Renal pelvis (tissue), 1 donor: ENCODE measurements at regions not wholly inside any gene's neighbourhood (a gene's known extent, or its start where the extent isn't known, plus 50 kb on each side); places are given as distances from the start of the nearest gene placed in this dataset.

Experiments used
- DNase-seq: peaks from one replicate; pipeline ENCODE4 v3.0.0-alpha.2; 2013

DNA sequence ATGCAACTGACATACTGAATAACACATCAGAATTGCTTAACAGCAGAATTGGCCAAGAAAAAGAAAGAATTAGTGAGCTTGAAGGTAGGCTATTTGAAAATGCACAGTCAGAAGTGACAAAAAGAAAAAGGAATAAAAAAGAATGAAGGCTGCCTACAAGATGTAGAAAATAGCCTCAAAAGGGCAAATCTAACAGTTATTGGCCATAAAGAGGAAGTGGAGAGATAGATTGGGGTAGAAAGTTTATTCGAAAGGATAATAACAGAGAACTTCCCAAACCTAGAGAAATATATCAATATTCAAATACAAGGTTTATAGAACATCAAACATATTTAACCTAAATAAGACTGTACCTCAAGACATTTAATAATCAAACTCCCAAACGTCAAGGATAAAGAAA, 67.5 kb downstream of the ATP6V1G3 start:
- no peak for DNase-seq

DNA sequence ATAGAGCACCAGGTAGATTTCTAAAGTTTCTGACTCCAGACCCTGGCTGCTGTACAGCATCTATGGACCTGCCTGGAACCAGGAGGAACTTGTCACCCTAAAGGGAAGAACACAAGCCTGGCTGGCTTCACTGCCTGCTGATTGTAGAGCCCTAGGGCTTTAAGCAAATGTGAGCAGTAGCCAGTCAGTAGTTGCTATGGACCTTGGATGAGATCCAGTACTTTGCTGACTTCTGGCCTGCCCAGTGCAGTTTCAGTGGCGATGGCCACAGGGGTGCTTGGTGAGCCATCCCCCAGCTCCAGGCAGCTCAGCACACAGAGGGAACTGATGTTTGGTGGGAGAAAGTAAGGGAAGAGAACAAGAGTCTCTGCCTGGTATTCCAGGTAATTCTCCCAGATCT, 68.4 kb downstream of the ATP6V1G3 start:
- no peak for DNase-seq

DNA sequence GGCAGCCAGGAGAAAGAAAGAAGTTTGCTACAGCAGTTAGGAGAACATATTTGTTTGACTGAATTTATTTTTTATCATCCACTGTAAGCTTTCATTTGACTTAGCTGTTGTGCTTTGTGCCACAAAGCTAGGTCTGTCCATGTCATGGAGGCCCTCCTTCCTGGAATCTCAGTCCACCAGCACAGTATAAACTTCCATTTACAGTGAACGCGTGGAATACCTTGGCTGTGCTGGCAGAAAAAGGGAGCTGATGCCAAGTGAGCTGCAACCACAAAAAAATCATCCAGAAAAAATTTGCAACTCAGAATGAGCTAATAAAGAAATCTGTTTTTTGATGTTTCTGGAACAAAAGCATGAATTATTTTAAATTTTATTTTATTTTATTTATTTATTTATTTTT, 72.6 kb downstream of the ATP6V1G3 start:
- DNase-seq, result no peak

DNA sequence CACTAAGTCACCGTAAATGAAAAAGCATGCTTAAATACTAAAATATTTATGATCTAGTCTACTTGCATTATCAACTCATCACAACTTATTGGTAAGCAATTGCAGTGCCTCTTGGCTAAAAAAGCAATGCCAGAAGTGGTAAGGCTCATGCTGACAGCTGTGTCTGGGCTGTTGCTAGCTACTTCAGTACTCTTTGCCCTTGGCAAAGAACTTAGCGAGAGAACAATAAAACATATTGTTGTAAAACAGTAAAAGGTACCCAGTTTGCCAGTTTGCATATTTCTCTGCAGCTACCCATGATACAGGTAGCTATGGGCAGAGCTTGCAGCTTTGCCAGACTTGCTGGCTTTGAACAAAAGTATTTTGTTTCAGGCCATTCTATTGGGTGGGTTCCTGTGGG, 73.1 kb downstream of the ATP6V1G3 start:
- no peak for DNase-seq

DNA sequence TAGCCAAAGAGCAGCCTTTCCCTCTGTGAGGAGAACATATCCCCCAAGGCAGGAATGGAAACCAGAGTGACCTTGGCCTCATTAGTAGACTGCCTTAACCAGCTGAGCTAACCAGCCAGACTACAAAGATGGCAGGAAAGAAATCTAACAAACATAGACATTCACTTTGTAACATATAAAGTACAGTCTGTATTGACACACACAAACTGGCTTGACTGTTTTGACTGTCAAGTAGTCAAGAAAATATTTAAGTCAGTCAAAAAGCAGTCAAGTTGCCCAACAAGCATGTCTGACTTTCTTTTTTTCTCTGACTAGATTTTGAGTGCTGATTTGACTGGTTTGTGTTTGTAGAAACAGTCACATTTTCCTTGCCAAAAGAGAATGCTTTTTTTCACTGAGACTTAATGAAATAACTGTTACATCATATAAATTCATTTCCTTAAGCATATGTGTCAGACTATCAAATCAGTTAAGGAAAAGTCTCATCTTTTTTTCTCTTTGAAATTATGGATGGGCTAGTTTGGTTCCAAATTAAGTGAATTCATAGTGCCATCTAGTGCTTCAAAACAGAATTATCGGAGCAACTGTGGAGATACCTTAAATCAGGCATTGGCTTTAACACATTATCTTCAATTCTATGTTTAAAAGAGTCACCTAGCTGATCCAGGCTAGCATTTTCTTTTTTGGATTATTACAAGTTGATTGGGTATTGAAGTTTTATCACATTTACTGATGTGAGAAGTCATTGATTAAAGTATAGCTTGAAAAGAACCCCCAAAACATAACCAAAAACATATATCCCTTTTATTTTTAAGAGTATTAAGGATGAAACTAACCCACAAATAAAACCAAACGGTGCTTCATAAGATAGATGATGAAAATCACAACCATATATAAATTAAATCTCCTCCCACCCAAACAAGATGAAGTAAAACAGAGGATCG, 75.0 kb downstream of the ATP6V1G3 start:
- peak; percentile 26 for DNase-seq

DNA sequence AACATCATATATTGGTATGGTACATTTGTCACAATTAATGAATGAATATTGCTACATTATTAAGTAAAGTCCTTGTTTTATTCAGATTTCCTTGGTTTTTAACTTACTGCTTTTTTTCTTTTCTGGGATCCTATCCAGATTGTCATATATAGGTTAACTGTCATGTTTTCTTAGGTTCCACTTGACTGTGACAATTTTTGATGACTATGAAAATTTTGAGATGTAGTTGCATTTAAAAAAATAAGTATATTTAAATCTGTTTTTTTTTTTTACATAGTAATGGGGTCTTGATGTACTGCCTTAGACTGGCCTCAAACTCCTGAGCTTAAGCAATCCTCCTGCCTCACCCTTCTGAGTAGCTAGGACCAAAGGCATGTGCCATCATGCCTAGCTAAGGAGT, 76.8 kb downstream of the ATP6V1G3 start:
- DNase-seq, result no peak

DNA sequence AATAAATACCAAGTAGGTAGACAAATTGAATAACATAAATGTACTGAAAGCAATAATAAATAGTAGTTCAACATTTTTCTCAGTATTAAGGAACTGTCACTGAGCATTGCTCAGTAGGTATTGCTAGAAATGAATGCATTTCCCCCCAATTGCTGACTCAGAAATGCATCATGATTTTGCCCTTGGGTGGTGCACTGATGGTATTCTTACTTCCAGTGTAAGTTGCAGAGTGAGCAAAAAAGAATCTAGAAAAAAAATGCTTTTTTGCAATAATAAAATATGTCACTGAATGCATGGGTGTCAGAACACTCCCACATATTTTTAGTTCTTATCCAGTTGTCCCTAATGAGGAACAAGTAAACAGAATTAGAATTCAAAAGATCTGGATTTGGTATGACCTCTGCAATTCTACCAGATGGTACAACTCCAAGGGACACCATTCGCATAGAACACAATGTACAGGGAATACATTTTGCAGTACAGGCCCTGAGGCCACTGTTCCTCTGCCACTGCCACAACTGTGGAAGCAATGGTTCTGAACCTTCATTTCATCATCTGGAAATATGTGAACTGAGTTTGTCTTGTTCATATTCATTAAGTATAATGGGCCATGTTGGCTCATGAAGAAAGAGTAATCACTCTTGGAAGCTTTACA, 78.0 kb downstream of the ATP6V1G3 start:
- no peak for DNase-seq

DNA sequence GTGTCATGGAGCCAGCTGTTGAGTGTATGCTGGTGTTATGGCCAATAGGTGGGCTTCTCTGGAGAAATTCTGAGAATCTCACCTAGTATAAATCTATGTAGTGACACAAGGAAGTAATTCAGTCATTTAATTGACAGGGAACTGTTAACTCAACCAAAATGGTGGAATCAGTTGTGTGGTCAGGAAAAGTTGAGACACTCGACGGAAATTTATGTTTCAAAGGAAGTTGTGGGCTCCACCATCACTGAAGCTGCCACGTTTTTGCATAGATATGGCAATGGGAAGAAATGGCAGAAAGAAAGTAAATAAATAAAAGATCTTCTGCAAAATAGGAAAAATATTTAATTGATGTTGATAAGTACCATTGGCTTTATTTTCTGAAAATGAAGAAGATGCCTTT, 84.5 kb downstream of the ATP6V1G3 start:
- no peak for DNase-seq

DNA sequence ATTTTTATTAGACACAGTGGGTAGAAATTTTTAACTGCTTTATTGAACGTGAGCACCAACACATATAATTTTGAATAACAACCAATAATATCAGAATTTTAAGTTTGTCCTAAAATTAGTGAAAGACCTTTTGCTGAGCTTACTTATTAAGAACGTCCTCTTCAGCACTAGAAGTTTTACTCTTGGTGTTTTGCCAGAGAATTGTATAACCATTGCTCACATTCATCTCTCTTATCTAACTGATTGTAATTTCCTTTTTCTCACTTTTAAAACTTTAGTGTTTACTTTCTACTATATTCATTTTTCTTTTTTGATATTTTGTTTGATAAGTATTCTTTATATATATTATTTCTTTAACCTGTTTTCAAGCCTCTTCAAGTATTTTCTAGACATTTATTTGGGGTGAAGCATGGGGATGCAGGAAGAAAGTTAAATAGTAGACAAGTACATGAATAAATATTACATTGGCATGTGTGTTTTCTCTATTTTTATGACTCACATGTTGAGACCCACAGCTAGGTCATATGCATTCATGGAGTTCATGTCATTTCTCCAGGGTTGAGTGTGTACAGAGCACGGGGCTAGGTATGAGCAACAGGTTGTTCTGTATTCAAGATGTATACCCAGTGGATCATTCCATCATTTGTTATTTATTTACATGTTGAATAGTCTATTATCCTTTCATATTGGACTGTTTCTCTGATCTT, 90.6 kb downstream of the ATP6V1G3 start:
- no peak for DNase-seq

DNA sequence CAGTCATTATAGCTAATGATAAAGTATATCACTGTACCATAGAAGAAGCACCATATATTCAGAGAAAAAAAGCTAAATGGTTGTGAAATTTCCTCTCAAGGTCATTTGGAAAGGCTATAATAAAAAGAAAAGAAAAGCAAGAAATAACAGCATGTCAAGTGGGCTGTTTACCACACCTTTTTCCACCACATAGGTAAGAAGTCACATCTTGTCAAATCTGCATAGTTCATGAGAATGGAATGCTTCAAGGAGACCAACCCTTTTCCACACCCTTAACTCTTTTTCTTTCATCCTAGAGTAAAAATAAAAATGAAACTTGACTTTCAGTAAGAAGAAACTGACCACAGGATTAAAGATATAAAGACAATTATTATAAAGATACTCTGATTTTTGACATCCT, 91.2 kb downstream of the ATP6V1G3 start:
- no peak for DNase-seq

DNA sequence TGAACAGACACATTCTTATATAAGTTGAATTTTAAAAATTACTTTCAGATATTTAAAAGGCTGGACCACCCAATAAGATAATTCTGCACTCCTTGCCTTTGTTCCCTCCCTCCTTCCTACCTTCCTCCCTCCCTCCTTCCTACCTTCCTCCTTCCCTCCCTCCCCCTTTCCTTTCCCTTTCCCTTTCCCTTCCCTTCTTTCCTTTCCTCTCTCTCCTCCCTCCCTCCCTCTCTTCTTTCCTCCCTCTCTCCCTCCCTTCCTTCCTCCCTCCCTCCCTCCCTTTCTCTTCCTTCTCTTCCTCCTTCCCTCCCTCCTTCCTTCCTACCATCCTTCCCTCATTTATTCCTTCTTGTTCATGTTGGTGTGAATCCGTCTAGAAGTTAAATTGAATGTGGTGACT, 93.0 kb downstream of the ATP6V1G3 start:
- no peak for DNase-seq

DNA sequence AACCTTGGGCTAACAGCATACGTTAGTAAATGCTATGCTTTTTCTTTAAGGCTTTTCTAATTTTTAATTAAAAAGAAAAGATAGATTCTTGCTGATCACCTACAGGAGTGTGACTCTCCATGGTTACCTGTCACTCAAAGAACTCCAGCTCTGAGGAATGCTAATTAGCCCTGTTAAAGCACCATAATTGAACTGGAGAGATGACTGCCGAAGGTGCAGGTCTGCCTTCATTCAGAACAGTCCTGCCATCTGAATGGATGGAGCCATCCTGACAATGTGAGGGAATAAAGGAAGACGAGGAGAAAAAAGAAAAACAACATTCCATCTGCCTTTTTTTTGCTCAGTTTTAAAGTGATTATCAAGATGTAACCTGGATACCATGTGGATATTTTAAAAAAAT, 94.6 kb downstream of the ATP6V1G3 start:
- DNase-seq, result no peak

DNA sequence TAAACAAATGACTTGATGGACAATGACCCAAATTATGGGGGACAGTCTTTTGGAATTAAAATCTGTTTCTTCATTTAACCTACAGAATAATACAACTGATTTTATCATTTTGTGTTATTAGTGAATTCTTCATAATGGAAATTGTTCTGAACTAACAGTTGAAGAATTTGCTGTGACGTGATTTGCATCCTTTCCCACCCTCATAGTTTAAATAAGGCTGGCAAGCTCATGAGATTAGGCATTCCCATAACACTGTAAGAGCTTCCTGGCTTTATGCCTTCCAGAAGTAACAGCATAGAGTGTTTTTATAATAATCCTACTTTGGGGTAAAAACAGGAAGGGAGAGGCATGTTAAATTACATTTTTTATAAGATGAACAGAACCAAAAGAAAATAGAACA, 95.7 kb downstream of the ATP6V1G3 start:
- DNase-seq, result no peak

DNA sequence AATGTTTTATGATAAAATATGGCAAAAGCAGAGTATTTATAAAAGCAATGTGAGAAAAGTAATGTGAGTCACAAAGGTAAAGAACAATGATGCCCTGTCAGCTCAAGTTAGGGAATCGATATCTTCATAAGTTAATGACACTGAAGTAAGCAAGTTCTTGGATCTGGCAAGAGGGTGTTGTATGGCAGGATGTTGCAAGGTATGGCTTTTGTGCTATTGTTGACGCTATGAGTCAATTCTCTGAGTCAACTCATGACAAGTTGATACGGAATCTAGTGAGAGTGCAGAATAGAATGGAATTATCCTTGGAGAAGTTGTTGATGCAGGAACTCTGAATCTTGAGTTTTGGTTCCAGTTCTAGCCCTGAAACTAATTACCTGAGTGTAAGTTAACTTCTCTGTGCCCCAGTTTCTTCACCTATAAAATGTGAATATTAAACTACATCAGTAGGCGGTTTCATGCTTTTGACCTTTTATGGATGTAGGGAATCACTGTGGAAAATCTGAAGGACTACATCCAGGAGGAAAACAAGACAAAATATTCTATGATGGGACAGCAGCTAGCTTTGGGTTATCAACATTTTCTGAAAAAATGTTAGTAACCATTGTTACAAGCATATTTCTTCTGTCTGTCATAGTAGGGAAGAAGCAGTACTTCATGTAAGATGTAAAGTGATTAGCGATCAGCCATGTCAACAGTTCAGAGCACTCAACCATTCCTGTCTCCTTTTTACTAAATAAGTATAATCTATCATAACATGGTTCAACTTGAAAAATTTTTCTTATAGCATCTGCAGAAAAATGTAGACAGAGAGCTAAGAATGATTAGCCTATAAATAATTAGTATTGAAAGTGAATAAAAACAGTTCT, 96.9 kb downstream of the ATP6V1G3 start:
- DNase-seq, result no peak

DNA sequence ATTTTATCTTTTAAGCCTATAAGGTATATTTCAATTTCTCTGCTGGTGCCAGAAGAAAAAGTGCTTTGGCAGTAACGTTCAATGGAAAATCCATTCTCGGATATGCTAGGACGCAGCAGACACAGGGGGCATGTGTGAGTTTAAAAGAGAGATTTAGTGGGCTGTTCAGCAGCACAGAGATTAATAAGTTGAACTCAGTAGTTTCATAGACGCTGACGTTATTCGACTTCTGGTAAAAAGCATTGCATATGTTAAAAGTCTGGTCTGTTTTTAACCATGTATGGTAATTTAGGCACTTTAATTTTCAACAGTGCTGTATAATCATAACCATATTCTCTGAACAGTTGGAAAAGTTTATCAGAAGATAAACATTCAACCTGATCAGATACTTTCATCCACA, 99.6 kb downstream of the ATP6V1G3 start:
- DNase-seq, result no peak

DNA sequence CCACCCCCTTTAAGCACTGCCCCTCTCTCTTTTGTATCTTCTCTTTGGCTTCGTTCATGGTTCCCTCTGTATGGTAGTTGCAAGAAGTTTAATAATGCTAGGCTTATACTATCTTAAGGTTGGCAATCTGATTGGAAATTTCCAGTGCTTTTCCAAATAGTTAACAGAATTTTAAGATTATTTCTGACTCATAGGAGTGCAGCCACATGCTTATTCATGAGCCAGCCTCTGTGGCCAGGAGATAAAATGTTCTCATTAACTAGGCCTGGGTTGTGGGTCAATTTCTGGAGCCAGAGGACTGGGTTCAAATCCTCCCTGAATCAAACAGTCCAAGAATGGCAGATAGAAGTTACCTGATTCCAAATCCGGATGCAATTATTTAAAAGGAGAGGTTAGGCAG, 103.1 kb downstream of the ATP6V1G3 start:
- DNase-seq, result no peak

DNA sequence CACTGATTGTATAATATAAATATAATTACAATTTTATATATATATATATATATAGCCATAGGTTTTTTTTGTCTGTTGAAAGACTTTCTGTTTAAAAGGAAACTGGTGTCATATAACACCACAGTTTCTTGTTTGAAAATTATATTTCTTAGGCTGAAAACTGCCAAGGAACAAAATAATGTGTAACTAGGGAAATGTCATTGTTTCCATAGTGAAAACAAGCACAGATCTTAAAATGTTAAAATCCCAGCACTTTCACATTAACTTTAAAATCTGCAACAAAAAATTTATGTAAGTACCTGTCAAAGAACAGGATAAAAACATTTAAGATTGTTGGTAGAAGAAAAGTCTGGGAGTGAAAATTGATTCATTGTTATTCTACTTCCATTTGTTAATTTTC, 104.2 kb downstream of the ATP6V1G3 start:
- DNase-seq, result no peak

DNA sequence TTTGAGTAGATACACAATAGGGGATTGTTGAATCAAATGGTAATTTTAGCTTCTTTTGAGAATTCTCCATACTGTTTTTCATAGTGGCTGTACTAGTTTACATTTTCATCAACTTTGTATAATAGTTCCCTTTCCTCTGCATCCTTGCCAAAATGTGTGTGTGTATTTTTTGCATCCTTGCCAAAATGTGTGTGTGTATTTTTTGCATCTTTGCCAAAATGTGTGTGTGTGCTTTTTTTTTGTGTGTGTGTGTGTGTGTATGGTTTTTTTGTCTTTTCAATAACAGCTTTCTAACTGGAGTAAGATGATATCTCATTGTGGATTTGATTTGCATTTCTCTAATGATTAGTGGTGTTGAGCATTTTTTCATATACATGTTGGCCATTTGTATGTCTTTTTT, 105.4 kb downstream of the ATP6V1G3 start:
- no peak for DNase-seq

DNA sequence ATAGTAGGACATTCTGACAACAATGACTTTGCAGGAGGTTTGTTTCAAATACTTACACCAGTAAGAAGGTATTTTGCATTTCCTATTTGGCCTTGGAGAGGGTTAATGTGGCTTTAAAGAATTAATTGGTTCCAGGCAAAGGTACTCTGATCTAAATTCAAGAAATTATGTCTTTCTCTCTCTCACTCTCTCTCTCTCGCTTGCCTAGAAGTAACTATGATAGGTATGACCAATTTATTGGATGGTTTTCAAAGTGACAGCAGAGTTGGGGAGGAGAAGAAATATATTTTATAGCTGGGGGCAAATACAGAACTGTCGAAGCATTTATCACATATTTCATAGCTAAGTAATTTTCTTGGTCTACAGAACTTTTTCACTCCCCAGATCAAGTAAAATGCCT, 116.0 kb downstream of the ATP6V1G3 start:
- no peak for DNase-seq

DNA sequence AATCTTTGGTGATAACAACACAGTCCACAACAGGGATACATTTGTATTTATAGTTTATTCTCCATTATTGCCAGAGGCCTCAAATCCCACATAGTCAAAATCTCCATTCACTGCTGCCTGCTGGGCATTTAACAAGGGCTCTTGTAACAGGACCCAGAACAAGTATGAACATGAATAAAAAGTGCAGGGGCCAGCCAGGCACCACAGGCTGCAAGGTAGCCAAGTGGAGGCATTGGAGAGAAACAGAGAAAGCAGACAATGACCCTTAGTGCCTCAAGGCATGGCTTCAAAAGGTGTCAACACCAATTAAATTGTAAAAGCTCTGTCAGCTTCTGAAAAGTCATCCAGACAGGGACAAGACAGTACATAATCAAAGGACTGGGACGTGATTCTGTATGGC, 116.8 kb downstream of the ATP6V1G3 start:
- no peak for DNase-seq

DNA sequence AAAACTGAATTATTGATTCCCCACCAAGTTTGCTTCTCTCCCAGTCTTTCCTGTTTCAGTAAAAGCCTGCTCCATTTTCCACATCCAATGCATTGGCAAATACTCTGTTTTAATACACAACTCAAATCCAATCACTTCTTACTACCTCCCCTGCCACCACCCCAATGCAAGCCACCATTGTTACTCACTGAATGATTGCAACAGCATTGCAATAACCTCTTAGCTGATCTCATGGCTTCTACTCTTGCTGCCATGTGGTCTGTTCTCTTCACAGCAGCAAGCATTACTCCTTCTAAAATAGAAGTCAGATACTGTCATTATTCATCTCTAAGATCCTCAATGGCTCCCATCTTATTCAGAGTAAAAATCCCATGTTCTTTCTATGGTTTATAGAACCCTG, 123.4 kb downstream of the ATP6V1G3 start:
- DNase-seq, result no peak

DNA sequence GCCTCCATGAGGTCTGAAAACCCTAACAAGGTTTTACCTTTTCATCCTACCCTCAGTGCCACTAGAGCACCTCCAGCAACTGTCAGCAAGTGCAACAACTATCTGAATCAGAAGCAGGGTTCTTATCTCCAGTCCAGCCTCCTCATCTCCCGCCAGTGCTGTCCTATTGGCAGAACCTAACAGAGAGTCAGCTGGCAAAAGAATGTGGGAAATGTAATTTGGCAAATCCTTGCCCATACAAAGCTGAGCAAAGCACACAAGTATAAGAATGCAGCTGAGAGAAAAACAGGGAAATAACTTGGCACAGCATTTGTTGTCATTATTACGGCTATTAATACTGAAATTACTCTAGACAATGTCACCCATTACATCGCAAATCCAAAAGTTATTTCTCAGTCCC, 124.2 kb downstream of the ATP6V1G3 start:
- DNase-seq, result no peak
